ENCODE measurements at regions not wholly inside any gene's neighbourhood (a gene's known extent, or its start where the extent isn't known, plus 50 kb on each side); places are given as distances from the start of the nearest gene placed in this dataset.

GRCh38 chr5:61732796-61733195 is 400.7 kb downstream of the ZSWIM6 start:
- no peak for TF ChIP-seq CTCF (IDR thresholded peaks at IDR 0.05)
- H3K9me3 ChIP-seq: no peaks in the 10 kb centered on the region
- no peaks in the 10 kb centered on the region for H3K36me3 ChIP-seq
- no peak overlapping the region for H3K4me3 ChIP-seq
- no peaks in the 10 kb centered on the region for H3K4me1 ChIP-seq
- peaks cover 0 to 6% of the 10 kb centered on the region in 2 donors for H3K27me3 ChIP-seq
- DNase-seq: no peak
- intact Hi-C loops (cut with DNase I; ENCODE audit: low total_unique reads): no loop called here
- no peak overlapping the region for H3K27ac ChIP-seq

GRCh38 chr5:61734001-61734400 is 401.9 kb downstream of the ZSWIM6 start:
- H3K4me1 ChIP-seq: no peaks in the 10 kb centered on the region
- intact Hi-C loops (cut with DNase I; ENCODE audit: low total_unique reads): no loop called here
- H3K9me3 ChIP-seq: no peaks in the 10 kb centered on the region
- no peak for TF ChIP-seq CTCF (IDR thresholded peaks at IDR 0.05)
- H3K4me3 ChIP-seq: no peak overlapping the region
- H3K27ac ChIP-seq: no peak overlapping the region
- H3K36me3 ChIP-seq: no peaks in the 10 kb centered on the region
- H3K27me3 ChIP-seq: peaks cover 0 to 5% of the 10 kb centered on the region in 2 donors
- no peak for DNase-seq

GRCh38 chr5:61734966-61735365 is 402.9 kb downstream of the ZSWIM6 start:
- no peaks in the 10 kb centered on the region for H3K27me3 ChIP-seq
- no peak overlapping the region for H3K27ac ChIP-seq

GRCh38 chr5:61735531-61735930 is 403.5 kb downstream of the ZSWIM6 start:
- Histone ChIP-seq H3K9me3 (no peaks in the 10 kb centered on the region), H3K4me3 (no peak overlapping the region), H3K27ac (no peak overlapping the region), H3K4me1 (no peaks in the 10 kb centered on the region), H3K36me3 (no peaks in the 10 kb centered on the region), H3K27me3 (no peaks in the 10 kb centered on the region)
- no peak for DNase-seq
- TF ChIP-seq CTCF (IDR thresholded peaks at IDR 0.05): no peak
- intact Hi-C loops (cut with DNase I; ENCODE audit: low total_unique reads): no loop called here

More at GRCh38 chr5:61734966-61735365, 402.9 kb downstream of the ZSWIM6 start:
- H3K4me1 ChIP-seq: no peaks in the 10 kb centered on the region
- no peak for DNase-seq
- H3K4me3 ChIP-seq: no peak overlapping the region
- intact Hi-C loops (cut with DNase I; ENCODE audit: low total_unique reads): no loop called here
- H3K36me3 ChIP-seq: no peaks in the 10 kb centered on the region
- no peak for TF ChIP-seq CTCF (IDR thresholded peaks at IDR 0.05)
- H3K9me3 ChIP-seq: no peaks in the 10 kb centered on the region

GRCh38 chr5:61735995-61736394 is 403.9 kb downstream of the ZSWIM6 start:
- H3K27ac ChIP-seq: no peak overlapping the region
- no peak for DNase-seq
- no peaks in the 10 kb centered on the region for H3K36me3 ChIP-seq
- H3K4me1 ChIP-seq: no peaks in the 10 kb centered on the region
- no peak overlapping the region for H3K4me3 ChIP-seq
- intact Hi-C loops (cut with DNase I; ENCODE audit: low total_unique reads): no loop called here
- TF ChIP-seq CTCF (IDR thresholded peaks at IDR 0.05): no peak
- H3K27me3 ChIP-seq: no peaks in the 10 kb centered on the region
- no peaks in the 10 kb centered on the region for H3K9me3 ChIP-seq

- Histone ChIP-seq H3K27ac (no peak overlapping the region), H3K4me3 (no peak overlapping the region), H3K27me3 (no peaks in the 10 kb centered on the region), H3K36me3 (no peaks in the 10 kb centered on the region), H3K9me3 (no peaks in the 10 kb centered on the region), H3K4me1 (no peaks in the 10 kb centered on the region)
- intact Hi-C loops (cut with DNase I; ENCODE audit: low total_unique reads): no loop called here
- no peak for DNase-seq
- no peak for TF ChIP-seq CTCF (IDR thresholded peaks at IDR 0.05)
Observed at GRCh38 chr5:61737301-61737963, 405.4 kb downstream of the ZSWIM6 start.
